ENCODE measurements at regions not wholly inside any gene's neighbourhood (a gene's known extent, or its start where the extent isn't known, plus 50 kb on each side); places are given as distances from the start of the nearest gene placed in this dataset.

GRCh38 chr11:11155962-11156815 is 196.9 kb downstream of the CSNK2A3 start:
- TF ChIP-seq, protein P1, sequence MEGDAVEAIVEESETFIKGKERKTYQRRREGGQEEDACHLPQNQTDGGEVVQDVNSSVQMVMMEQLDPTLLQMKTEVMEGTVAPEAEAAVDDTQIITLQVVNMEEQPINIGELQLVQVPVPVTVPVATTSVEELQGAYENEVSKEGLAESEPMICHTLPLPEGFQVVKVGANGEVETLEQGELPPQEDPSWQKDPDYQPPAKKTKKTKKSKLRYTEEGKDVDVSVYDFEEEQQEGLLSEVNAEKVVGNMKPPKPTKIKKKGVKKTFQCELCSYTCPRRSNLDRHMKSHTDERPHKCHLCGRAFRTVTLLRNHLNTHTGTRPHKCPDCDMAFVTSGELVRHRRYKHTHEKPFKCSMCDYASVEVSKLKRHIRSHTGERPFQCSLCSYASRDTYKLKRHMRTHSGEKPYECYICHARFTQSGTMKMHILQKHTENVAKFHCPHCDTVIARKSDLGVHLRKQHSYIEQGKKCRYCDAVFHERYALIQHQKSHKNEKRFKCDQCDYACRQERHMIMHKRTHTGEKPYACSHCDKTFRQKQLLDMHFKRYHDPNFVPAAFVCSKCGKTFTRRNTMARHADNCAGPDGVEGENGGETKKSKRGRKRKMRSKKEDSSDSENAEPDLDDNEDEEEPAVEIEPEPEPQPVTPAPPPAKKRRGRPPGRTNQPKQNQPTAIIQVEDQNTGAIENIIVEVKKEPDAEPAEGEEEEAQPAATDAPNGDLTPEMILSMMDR (conservative IDR thresholded peaks at IDR 0.05; ENCODE audit: low read depth, low read length), result peak; percentile 77
- DNase-seq (ENCODE audit: low read depth), result no peak
- no peak overlapping the region for H3K4me3 ChIP-seq (ENCODE audit: low read length)

DNA sequence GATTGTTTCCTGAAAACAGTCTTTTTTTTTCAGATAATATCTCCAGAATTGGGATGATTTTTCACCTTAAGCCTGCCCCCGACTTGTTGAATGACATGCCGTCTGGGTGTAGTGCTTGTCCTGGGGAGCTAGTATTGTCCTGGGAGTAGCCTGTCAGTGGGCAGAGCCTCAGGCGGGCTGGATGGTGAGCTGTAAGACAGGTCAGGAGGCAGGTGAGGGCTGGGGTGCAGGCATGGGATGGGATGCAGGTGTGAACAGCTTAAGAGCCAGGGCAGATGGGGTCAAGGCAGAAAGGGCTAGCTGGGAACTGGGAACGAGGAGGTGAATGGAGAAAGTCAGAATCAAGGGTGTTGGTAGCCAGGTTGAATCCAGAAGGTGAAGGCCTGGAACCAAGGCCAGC is 200.2 kb downstream of the CSNK2A3 start:
- H3K4me3 ChIP-seq (ENCODE audit: low read length), result no peak overlapping the region
- TF ChIP-seq, protein P1 (conservative IDR thresholded peaks at IDR 0.05; ENCODE audit: low read depth, low read length), result no peak
- no peak for DNase-seq (ENCODE audit: low read depth)

- H3K4me3 ChIP-seq (ENCODE audit: low read length), result no peak overlapping the region
- DNase-seq (ENCODE audit: low read depth), result no peak
- TF ChIP-seq, protein P1 (conservative IDR thresholded peaks at IDR 0.05; ENCODE audit: low read depth, low read length), result no peak
Observed at GRCh38 chr11:11149671-11150459, 203.2 kb downstream of the CSNK2A3 start.

DNA sequence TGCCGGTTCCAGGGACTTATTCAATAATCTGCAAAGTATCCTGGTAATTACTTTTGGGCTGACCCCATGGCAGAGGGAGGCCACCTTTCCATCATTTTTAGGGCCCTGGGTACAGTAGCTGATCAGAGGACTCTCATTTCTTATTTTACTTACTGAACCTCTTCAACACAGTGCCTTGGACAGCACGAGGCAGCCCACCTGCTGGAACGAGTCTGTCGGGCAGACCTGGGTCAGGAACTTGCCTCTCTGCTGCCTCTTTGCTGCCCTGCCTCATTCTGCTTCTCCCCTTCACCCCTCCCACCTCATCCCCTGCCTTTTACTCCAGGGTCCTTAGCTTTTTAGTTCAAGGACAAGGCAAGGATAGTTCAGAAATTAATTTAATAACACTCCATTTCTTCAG is 204.5 kb downstream of the CSNK2A3 start:
- TF ChIP-seq, protein P1 (conservative IDR thresholded peaks at IDR 0.05; ENCODE audit: low read depth, low read length), result no peak
- DNase-seq (ENCODE audit: low read depth), result no peak

DNA sequence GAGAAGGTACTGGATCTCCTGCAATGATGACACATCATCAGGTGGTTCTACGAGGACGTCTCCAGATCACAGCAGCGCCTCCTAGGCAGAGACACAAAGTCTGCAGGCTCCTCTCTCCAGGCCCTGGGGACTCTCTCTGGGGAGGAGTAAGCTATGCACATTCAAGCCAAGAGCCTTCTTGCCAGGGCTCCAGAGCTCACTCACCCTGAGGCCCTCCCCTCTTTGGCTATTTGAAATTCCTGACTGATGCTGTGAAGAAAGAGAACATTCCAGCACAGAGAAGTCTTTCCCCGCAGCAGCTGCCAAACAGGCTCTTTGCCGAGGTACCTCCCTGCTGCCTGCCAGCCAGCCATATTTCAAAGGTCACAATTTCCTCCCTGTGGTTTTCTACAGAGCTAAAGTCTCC is 204.9 kb downstream of the CSNK2A3 start:
- no peak overlapping the region for H3K4me3 ChIP-seq (ENCODE audit: low read length)
- TF ChIP-seq, protein P1 (conservative IDR thresholded peaks at IDR 0.05; ENCODE audit: low read depth, low read length), result peak; percentile 50
- DNase-seq (ENCODE audit: low read depth), result peak; percentile 67

More for the DNA sequence above, 204.5 kb downstream of the CSNK2A3 start:
- no peak overlapping the region for H3K4me3 ChIP-seq (ENCODE audit: low read length)

DNA sequence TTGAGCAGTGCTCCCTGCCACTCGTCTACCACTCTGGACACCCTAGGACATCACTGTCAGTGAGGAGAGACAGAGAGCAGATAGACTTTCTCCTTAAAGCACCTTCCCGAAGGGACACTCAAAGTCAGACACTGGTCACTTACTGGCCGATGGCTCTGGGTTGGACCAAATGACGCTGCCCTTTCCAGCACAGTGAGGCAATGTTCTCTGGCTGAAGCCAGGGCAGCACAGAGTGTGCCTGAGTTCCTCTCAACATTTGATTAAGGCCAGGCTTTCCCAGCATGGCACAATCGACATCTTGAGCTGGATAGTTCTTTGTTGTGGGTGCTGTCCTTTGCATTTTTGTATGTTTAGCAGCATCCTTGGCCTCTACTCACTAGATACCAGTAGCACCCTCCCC is 206.2 kb downstream of the CSNK2A3 start:
- no peak overlapping the region for H3K4me3 ChIP-seq (ENCODE audit: low read length)
- TF ChIP-seq, protein P1 (conservative IDR thresholded peaks at IDR 0.05; ENCODE audit: low read depth, low read length), result no peak
- no peak for DNase-seq (ENCODE audit: low read depth)
